Stomach (tissue), 8 donors: ENCODE measurements at regions not wholly inside any gene's neighbourhood (a gene's known extent, or its start where the extent isn't known, plus 50 kb on each side); places are given as distances from the start of the nearest gene placed in this dataset.

ENCODE experiments used
- DNase-seq, 2 donors: peaks; one replicate each; pipeline versions ENCODE4 v3.0.0 to v3.0.0-alpha.2; 2013 to 2019
- H3K27ac ChIP-seq, 5 donors: fragments of 200-600 bp in 4 of 5; sonication (generic) in 4 of 5; one replicate each; pipeline ENCODE4 v1.5.1; 2013 to 2019; ENCODE audit warnings: mild to moderate bottlenecking in 1 of 5, moderate library complexity in 1 of 5
- H3K27me3 ChIP-seq, 3 donors: fragments of 200-600 bp; sonication (generic); one replicate each; pipeline ENCODE4 v1.5.1; 2017 to 2019; ENCODE audit warnings: mixed run types in 1 of 3
- H3K36me3 ChIP-seq, 4 donors: fragments of 200-600 bp; sonication (generic); 1 replicate in 3 of 4; 2 replicates in 1 of 4; pipeline ENCODE4 v1.5.1; 2016 to 2019
- H3K4me1 ChIP-seq, 4 donors: fragments of 200-600 bp; sonication (generic); one replicate each; pipeline ENCODE4 v1.5.1; 2016 to 2019
- H3K4me3 ChIP-seq, 4 donors: fragments of 200-600 bp; sonication (generic) in 3 of 4; one replicate each; pipeline ENCODE4 v1.5.1; 2016 to 2019; ENCODE audit warnings: mild to moderate bottlenecking in 1 of 4
- H3K9me3 ChIP-seq, 4 donors: fragments of 200-600 bp; sonication (generic); one replicate each; pipeline ENCODE4 v1.5.1; 2016 to 2019
- EP300 ChIP-seq: sonication (generic); formaldehyde crosslinking; IDR thresholded peaks from one replicate; pipeline ENCODE4 v1.6.1; 2017; ENCODE audit warnings: antibody characterized with exemption
- POLR2A ChIP-seq, 4 donors: fragments of 450-650 bp; IDR thresholded peaks; one replicate each; pipeline ENCODE4 v1.6.1; 2016; ENCODE audit warnings: antibody characterized with exemption in 4 of 4, control low read depth in 2 of 4, mild to moderate bottlenecking in 1 of 4, moderate library complexity in 1 of 4
- POLR2AphosphoS5 ChIP-seq, 3 donors: sonication (generic); formaldehyde crosslinking; IDR thresholded peaks; one replicate each; pipeline ENCODE4 v1.6.1; 2016; ENCODE audit warnings: antibody characterized with exemption in 3 of 3
- WGBS, 5 donors: extraction: QIAGEN DNeasy Blood & Tissue Kit in 3 of 5; methylation state at CpG; one replicate each; pipeline versions ENCODE4 v1.1.5 to v1.1.7; 2013 to 2018; 5-methylcytosine and 5-hydroxymethylcytosine counted together
- intact Hi-C: fragments of 100-400 bp; cut with DNase I; formaldehyde crosslinking; loops from one replicate; pipeline ENCODE4 v1.15.1; 2023; ENCODE audit warnings: low total_unique reads
- TF ChIP-seq, protein P1 (sequence below), 7 experiments: fragments of 450-650 bp in 4 of 7; fragments of 200-600 bp in 3 of 7; sonication (generic) in 3 of 7; IDR thresholded peaks; one replicate each; pipeline ENCODE4 v1.5.1; 2016 to 2019; ENCODE audit warnings: antibody characterized with exemption in 7 of 7, control low read depth in 2 of 7, mild to moderate bottlenecking in 1 of 7
- donor health status: healthy with polysubstance abuse.
- donor health status: Bipolar disorder and iron deficiency.
- donor health status: healthy.

DNA sequence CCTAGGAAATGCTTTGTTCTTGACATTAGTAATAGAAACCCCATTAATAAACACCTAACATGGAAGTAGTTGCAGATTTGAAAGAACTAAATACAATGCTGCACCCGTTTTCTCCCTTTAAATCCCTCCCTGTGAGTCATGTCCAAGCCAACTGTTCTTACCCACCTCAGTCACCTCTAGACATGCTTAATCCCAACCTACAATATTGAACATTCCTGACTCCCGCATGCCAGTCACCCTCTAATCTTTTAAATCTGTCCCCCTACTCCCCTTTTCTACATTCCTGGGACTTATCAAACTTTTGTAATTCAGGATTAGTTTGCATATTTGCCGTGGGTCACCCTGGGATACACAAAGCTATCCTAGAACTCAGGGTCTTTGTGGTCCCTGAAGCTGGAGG, 374.6 kb downstream of the IRS1 start:
- Histone ChIP-seq H3K4me3 (no peak overlapping the region), H3K4me1 (peaks cover 6 to 29% (median 10%) of the 10 kb centered on the region in 4 donors), H3K9me3 (no peaks in the 10 kb centered on the region), H3K36me3 (no peaks in the 10 kb centered on the region), H3K27ac (no peak overlapping the region), H3K27me3 (no peaks in the 10 kb centered on the region)
- no peak for TF ChIP-seq POLR2AphosphoS5 (IDR thresholded peaks at IDR 0.05)
- TF ChIP-seq POLR2A (IDR thresholded peaks at IDR 0.05): no peak
- TF ChIP-seq, protein P1, sequence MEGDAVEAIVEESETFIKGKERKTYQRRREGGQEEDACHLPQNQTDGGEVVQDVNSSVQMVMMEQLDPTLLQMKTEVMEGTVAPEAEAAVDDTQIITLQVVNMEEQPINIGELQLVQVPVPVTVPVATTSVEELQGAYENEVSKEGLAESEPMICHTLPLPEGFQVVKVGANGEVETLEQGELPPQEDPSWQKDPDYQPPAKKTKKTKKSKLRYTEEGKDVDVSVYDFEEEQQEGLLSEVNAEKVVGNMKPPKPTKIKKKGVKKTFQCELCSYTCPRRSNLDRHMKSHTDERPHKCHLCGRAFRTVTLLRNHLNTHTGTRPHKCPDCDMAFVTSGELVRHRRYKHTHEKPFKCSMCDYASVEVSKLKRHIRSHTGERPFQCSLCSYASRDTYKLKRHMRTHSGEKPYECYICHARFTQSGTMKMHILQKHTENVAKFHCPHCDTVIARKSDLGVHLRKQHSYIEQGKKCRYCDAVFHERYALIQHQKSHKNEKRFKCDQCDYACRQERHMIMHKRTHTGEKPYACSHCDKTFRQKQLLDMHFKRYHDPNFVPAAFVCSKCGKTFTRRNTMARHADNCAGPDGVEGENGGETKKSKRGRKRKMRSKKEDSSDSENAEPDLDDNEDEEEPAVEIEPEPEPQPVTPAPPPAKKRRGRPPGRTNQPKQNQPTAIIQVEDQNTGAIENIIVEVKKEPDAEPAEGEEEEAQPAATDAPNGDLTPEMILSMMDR (IDR thresholded peaks at IDR 0.05): no peak
- no peak for TF ChIP-seq EP300
- 64 to 76% (median 73%) methylated on average over 3 of the region's 3 CpGs for WGBS, 5 donors
- intact Hi-C loops: no loop called here
- DNase-seq: no peak

DNA sequence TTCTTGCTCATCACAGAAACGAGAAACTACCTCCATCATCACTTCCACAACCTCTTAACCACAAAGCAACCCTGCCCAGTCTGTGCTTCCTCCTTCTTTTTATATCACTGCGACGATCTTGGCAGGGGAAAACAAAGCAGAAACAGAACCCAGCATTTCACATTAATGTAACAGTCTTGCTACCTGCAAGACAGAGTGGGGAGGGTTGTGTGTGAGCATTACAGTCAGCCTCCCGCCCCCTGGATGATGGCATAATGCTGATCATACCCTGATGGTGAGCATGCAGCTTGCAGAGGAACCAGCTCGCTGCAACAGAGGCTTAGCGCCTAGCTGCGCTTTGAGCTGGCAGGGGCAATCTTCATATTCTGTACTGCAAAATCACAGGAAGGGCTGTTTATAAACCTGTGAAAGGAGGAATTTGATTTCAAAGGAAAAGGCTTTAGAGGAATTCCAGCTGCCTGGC, 376.1 kb downstream of the IRS1 start:
- H3K4me3 ChIP-seq: peak overlapping the region in 2 of 4 donors; percentile 0 to 10
- TF ChIP-seq POLR2A (IDR thresholded peaks at IDR 0.05) (no peak), EP300 (no peak), POLR2AphosphoS5 (IDR thresholded peaks at IDR 0.05) (no peak)
- TF ChIP-seq, protein P1 (IDR thresholded peaks at IDR 0.05): no peak
- peaks cover 6 to 20% (median 10%) of the 10 kb centered on the region in 4 donors for H3K4me1 ChIP-seq
- H3K9me3 ChIP-seq: no peaks in the 10 kb centered on the region
- no peaks in the 10 kb centered on the region for H3K36me3 ChIP-seq
- H3K27ac ChIP-seq: no peak overlapping the region
- intact Hi-C loops: no loop called here
- H3K27me3 ChIP-seq: no peaks in the 10 kb centered on the region
- DNase-seq: peak; percentile 26 to 54
- 6 to 30% (median 20%) methylated on average over 7 of the region's 7 CpGs for WGBS, 5 donors

DNA sequence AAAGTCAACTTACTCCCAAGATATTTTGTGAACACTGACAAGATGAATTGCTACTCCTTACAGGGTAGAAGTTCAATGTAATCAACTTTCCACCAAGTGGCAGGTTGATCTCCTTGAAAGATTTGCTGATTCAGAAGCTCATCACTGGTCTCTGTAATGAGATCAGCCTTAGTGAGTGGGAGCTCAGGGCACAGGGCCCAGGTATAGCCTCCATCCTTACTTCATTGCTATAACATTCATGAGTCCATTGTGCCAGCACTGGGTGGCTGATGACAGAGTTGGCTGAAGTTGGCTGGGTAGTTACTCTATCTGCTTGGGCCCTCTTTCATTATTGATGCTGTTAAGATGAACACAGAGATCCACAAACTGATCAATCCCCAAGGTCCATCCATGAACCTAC, 379.0 kb downstream of the IRS1 start:
- Histone ChIP-seq H3K4me3 (no peak overlapping the region), H3K27me3 (no peaks in the 10 kb centered on the region), H3K4me1 (peaks cover 6 to 20% (median 10%) of the 10 kb centered on the region in 4 donors), H3K9me3 (no peaks in the 10 kb centered on the region), H3K27ac (no peak overlapping the region), H3K36me3 (no peaks in the 10 kb centered on the region)
- TF ChIP-seq POLR2AphosphoS5 (IDR thresholded peaks at IDR 0.05): no peak
- TF ChIP-seq, protein P1 (IDR thresholded peaks at IDR 0.05): no peak
- no peak for TF ChIP-seq EP300
- no peak for TF ChIP-seq POLR2A (IDR thresholded peaks at IDR 0.05)
- no peak for DNase-seq
- intact Hi-C loops: no loop called here

DNA sequence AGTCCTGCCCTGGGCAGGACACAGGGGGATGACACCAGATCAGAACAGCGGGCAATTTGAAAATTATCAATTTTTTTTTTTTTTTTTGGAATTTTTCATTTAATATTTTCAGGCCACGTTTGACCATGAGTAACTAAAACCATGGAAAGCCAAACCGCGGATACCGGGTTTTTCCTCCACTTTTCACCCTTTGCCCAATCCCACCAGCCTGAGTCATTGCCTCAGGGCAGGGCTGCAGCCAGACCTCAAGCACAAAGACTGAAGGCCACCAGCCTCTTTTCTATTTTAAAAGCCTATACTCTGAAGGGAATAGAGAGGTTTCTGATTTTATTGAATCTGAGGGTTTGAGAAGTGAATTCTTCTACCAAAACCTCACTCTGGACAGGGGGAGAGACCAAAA, 381.1 kb downstream of the IRS1 start:
- Histone ChIP-seq H3K4me1 (peaks cover under 1 to 5% (median 4%) of the 10 kb centered on the region in 4 donors), H3K9me3 (no peaks in the 10 kb centered on the region), H3K27ac (no peak overlapping the region), H3K27me3 (no peaks in the 10 kb centered on the region), H3K36me3 (no peaks in the 10 kb centered on the region), H3K4me3 (no peak overlapping the region)
- DNase-seq: no peak
- TF ChIP-seq, protein P1 (IDR thresholded peaks at IDR 0.05): no peak
- no peak for TF ChIP-seq POLR2AphosphoS5 (IDR thresholded peaks at IDR 0.05)
- TF ChIP-seq POLR2A (IDR thresholded peaks at IDR 0.05): no peak
- 74 to 98% (median 89%) methylated on average over 5 of the region's 5 CpGs for WGBS, 5 donors
- intact Hi-C loops: no loop called here
